OCI-LY1 (cell line): ENCODE measurements at regions not wholly inside any gene's neighbourhood (a gene's known extent, or its start where the extent isn't known, plus 50 kb on each side); places are given as distances from the start of the nearest gene placed in this dataset.

ENCODE experiments used
- H2AFZ ChIP-seq: fragments of 200-600 bp; sonication (generic), shearing (Covaris generic); 2 replicates; pipeline ENCODE4 v1.6.0; 2014; ENCODE audit warnings: antibody characterized with exemption, mild to moderate bottlenecking, low read length
- H3F3A ChIP-seq: fragments of 200-600 bp; sonication (generic), shearing (Covaris generic); 2 replicates; pipeline ENCODE4 v1.6.0; 2014; ENCODE audit warnings: mild to moderate bottlenecking, antibody characterized with exemption, low read length, moderate library complexity; ENCODE audit not compliant: insufficient read depth
- H3K27ac ChIP-seq: fragments of 200-600 bp; sonication (generic); 2 replicates; pipeline ENCODE4 v1.5.1; 2014; ENCODE audit warnings: low read length, mixed run types, mild to moderate bottlenecking, low read depth; ENCODE audit not compliant: poor library complexity, severe bottlenecking
- H3K27me3 ChIP-seq: fragments of 200-600 bp; sonication (generic); 2 replicates; pipeline ENCODE4 v1.6.0; 2014; ENCODE audit warnings: antibody characterized with exemption, mild to moderate bottlenecking, low read length, moderate library complexity; ENCODE audit not compliant: insufficient read depth
- H3K36me3 ChIP-seq: fragments of 200-600 bp; sonication (generic); 2 replicates; pipeline ENCODE4 v1.6.1; 2014; ENCODE audit warnings: mild to moderate bottlenecking, antibody characterized with exemption, low read length, moderate library complexity, mixed read lengths; ENCODE audit not compliant: insufficient read depth
- H3K4me1 ChIP-seq: fragments of 200-600 bp; sonication (generic); 2 replicates; pipeline ENCODE4 v1.5.1; 2014; ENCODE audit warnings: mild to moderate bottlenecking, low read length, moderate library complexity; ENCODE audit not compliant: insufficient read depth, severe bottlenecking
- H3K4me2 ChIP-seq: fragments of 200-600 bp; sonication (generic), shearing (Covaris generic); 2 replicates; pipeline ENCODE4 v1.6.1; 2014; ENCODE audit warnings: low read length
- H3K4me3 ChIP-seq: fragments of 200-600 bp; sonication (generic); 2 replicates; pipeline ENCODE4 v1.5.1; 2014; ENCODE audit warnings: low read length, low read depth, mild to moderate bottlenecking, mixed read lengths; ENCODE audit not compliant: poor library complexity, severe bottlenecking
- H3K79me2 ChIP-seq: fragments of 200-600 bp; shearing (Covaris generic); 2 replicates; pipeline ENCODE4 v1.6.1; 2016; ENCODE audit warnings: mixed run types, low read length, mixed read lengths; ENCODE audit not compliant: insufficient read depth
- H3K9ac ChIP-seq: fragments of 200-600 bp; sonication (generic), shearing (Covaris generic); 2 replicates; pipeline ENCODE4 v1.6.1; 2014; ENCODE audit warnings: mild to moderate bottlenecking, low read length, mixed read lengths
- H3K9me2 ChIP-seq: fragments of 200-600 bp; sonication (generic), shearing (Covaris generic); 2 replicates; pipeline ENCODE4 v1.6.1; 2014; ENCODE audit warnings: low read depth, mild to moderate bottlenecking, low read length, mixed read lengths
- H3K9me3 ChIP-seq: fragments of 200-600 bp; shearing (Covaris generic); 2 replicates; pipeline ENCODE4 v1.6.1; 2014; ENCODE audit warnings: low read length, mixed read lengths
- H4K20me1 ChIP-seq: fragments of 200-600 bp; sonication (generic), shearing (Covaris generic); 2 replicates; pipeline ENCODE4 v1.6.0; 2016; ENCODE audit warnings: mild to moderate bottlenecking, low read length; ENCODE audit not compliant: insufficient read depth
- EZH2 ChIP-seq: fragments of 200-600 bp; sonication (generic), shearing (Covaris generic); IDR thresholded peaks from 2 replicates; pipeline ENCODE4 v1.8.0; 2017; ENCODE audit warnings: borderline replicate concordance, mixed run types, mild to moderate bottlenecking, antibody characterized with exemption, low read length, moderate library complexity, mixed read lengths
- TF ChIP-seq, protein P1 (sequence below): fragments of 200-600 bp; sonication (generic), shearing (Covaris generic); IDR thresholded peaks from 2 replicates; pipeline ENCODE4 v1.5.1; 2017; ENCODE audit warnings: mild to moderate bottlenecking, antibody characterized with exemption, low read length, moderate library complexity, mixed read lengths

DNA sequence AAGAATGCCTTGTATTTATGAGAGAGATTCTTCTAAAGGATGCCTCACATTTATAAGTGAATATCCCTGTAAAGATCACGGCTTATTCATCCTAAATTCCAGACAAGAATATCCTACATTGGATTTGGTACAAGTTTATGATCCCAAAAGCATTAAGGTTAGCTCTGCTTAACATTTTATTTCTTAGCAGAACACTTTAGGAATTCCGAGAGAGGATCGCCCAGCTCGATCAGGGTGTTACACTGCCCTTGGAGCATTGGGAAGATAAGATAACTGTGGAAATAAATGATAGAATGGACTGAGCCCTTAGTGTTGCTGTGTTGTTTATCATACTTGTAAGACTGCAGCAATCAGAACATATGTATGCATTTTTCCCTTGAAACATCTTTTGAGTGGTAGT, 223.0 kb upstream of the CDIN1 start:
- Histone ChIP-seq H3K9me2 (no peaks in the 10 kb centered on the region), H3K4me3 (no peak overlapping the region), H3K27ac (no peak overlapping the region), H4K20me1 (no peaks in the 10 kb centered on the region), H2AFZ (no peak overlapping the region), H3K9me3 (no peaks in the 10 kb centered on the region), H3K4me2 (no peak overlapping the region), H3K4me1 (no peaks in the 10 kb centered on the region), H3K9ac (no peak overlapping the region), H3K79me2 (no peaks in the 10 kb centered on the region), H3K36me3 (no peaks in the 10 kb centered on the region), H3K27me3 (no peaks in the 10 kb centered on the region), H3F3A (no peaks in the 10 kb centered on the region)
- TF ChIP-seq, protein P1, sequence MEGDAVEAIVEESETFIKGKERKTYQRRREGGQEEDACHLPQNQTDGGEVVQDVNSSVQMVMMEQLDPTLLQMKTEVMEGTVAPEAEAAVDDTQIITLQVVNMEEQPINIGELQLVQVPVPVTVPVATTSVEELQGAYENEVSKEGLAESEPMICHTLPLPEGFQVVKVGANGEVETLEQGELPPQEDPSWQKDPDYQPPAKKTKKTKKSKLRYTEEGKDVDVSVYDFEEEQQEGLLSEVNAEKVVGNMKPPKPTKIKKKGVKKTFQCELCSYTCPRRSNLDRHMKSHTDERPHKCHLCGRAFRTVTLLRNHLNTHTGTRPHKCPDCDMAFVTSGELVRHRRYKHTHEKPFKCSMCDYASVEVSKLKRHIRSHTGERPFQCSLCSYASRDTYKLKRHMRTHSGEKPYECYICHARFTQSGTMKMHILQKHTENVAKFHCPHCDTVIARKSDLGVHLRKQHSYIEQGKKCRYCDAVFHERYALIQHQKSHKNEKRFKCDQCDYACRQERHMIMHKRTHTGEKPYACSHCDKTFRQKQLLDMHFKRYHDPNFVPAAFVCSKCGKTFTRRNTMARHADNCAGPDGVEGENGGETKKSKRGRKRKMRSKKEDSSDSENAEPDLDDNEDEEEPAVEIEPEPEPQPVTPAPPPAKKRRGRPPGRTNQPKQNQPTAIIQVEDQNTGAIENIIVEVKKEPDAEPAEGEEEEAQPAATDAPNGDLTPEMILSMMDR = no peak
- no peak for TF ChIP-seq EZH2

DNA sequence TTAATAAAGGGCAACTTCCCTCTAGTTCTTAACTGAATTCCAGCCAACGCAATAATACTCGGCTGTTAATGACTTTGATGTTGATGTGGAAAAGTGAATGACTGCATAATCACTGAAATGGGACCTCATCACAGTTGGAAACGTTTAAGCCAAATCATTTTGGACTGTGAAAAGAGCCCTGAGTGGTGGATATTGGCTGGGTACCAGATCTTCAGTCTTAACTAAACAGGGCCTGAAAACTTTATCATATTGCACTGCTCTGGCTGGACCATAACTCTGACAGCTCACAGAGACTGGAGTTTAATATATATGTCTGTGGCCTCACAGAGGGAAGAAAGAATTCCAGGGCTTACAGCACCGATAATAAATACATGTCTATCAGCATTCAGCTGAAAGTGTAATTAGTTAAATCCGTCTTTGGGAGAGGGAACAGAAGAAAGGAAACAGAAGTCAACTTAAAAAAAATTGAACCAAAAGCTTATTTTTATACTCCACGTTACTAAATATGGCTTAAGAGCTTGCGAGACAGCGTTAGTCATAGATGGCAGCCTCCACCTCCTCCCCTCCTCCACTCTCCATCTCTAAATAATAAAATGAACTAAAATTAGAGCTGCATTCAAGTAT, 222.3 kb upstream of the CDIN1 start:
- Histone ChIP-seq H3K27ac (no peak overlapping the region), H2AFZ (no peak overlapping the region), H3K9me2 (no peaks in the 10 kb centered on the region), H3F3A (no peaks in the 10 kb centered on the region), H3K27me3 (no peaks in the 10 kb centered on the region), H3K4me3 (no peak overlapping the region), H3K36me3 (no peaks in the 10 kb centered on the region), H3K79me2 (no peaks in the 10 kb centered on the region), H3K4me2 (no peak overlapping the region), H3K9ac (no peak overlapping the region), H4K20me1 (no peaks in the 10 kb centered on the region), H3K4me1 (no peaks in the 10 kb centered on the region), H3K9me3 (no peaks in the 10 kb centered on the region)
- TF ChIP-seq, protein P1 = no peak
- TF ChIP-seq EZH2 = no peak

DNA sequence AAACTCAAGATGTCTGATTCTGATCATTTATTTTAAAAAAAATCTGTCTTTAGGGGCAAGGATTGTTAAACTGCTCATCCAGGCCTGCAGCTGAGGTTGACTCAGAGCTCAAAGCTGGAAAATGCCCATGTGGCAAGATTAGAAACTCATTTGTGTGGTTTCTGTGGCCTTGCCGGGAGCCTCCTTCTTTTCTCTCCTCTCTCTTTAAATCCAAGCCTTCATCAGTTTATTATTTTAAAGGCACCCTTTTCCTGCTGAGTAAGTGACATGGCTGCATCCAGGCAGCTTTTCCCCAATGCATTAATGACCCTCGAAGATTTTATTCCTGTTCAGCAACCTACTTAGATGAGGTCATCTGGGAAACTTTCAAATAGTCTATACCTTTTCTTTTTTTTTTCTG, 221.3 kb upstream of the CDIN1 start:
- H3K36me3 ChIP-seq = no peaks in the 10 kb centered on the region
- no peak overlapping the region for H3K4me3 ChIP-seq
- H3K9me2 ChIP-seq = no peaks in the 10 kb centered on the region
- no peak overlapping the region for H2AFZ ChIP-seq
- no peaks in the 10 kb centered on the region for H4K20me1 ChIP-seq
- TF ChIP-seq, protein P1 = no peak
- no peak for TF ChIP-seq EZH2
- H3K4me2 ChIP-seq = no peak overlapping the region
- no peaks in the 10 kb centered on the region for H3K27me3 ChIP-seq
- H3K79me2 ChIP-seq = no peaks in the 10 kb centered on the region
- no peak overlapping the region for H3K27ac ChIP-seq
- no peaks in the 10 kb centered on the region for H3K4me1 ChIP-seq
- H3K9me3 ChIP-seq = no peaks in the 10 kb centered on the region
- no peak overlapping the region for H3K9ac ChIP-seq
- no peaks in the 10 kb centered on the region for H3F3A ChIP-seq
